Heart left ventricle (tissue), 16 donors: ENCODE measurements at regions not wholly inside any gene's neighbourhood (a gene's known extent, or its start where the extent isn't known, plus 50 kb on each side); places are given as distances from the start of the nearest gene placed in this dataset.
"Not testable (repeated sequence)": the region's sequence is repeated elsewhere in the genome, so short reads cannot be mapped to it uniquely, and the experiment has no call there.

Source experiments
- ATAC-seq, 4 donors: fragments of 200-7000 bp; cut with Tn5 transposase; one replicate each; pipeline ENCODE4 v1.9.1; 2020 to 2022; ENCODE audit warnings: moderate library complexity in 4 of 4, mild to moderate bottlenecking in 3 of 4, moderate number of reproducible peaks in 1 of 4
- DNase-seq, 5 donors: peaks; one replicate each; pipeline ENCODE4 v3.0.0-alpha.2; 2020
- H3K27ac ChIP-seq, 12 donors: fragments of 200-600 bp; sonication (generic) in 4 of 12; one replicate each; pipeline versions ENCODE4 v1.5.0 to v1.8.0; 2016 to 2022; ENCODE audit warnings: mild to moderate bottlenecking in 2 of 12
- H3K27me3 ChIP-seq, 9 donors: fragments of 200-600 bp; sonication (generic) in 2 of 9; one replicate each; pipeline versions ENCODE4 v1.5.1 to v1.8.0; 2016 to 2022; ENCODE audit warnings: mild to moderate bottlenecking in 3 of 9
- H3K36me3 ChIP-seq, 9 donors: fragments of 200-600 bp; sonication (generic) in 2 of 9; one replicate each; pipeline versions ENCODE4 v1.5.0 to v1.8.0; 2018 to 2022; ENCODE audit warnings: mild to moderate bottlenecking in 2 of 9
- H3K4me1 ChIP-seq, 12 donors: fragments of 200-600 bp; sonication (generic) in 4 of 12; one replicate each; pipeline versions ENCODE4 v1.5.0 to v1.8.0; 2016 to 2022; ENCODE audit warnings: mild to moderate bottlenecking in 3 of 12
- H3K4me3 ChIP-seq, 12 donors: fragments of 200-600 bp; sonication (generic) in 4 of 12; one replicate each; pipeline versions ENCODE4 v1.5.0 to v1.8.0; 2017 to 2022; ENCODE audit warnings: mild to moderate bottlenecking in 9 of 12, moderate library complexity in 4 of 12
- H3K9me3 ChIP-seq, 12 donors: fragments of 200-600 bp; sonication (generic) in 4 of 12; one replicate each; pipeline versions ENCODE4 v1.5.0 to v1.8.0; 2016 to 2022; ENCODE audit warnings: mild to moderate bottlenecking in 1 of 12
- CTCF ChIP-seq, 12 donors: fragments of 200-600 bp; sonication (generic) in 4 of 12; IDR thresholded peaks; one replicate each; pipeline versions ENCODE4 v1.5.0 to v1.8.0; 2018 to 2022; ENCODE audit warnings: antibody characterized with exemption in 12 of 12, mild to moderate bottlenecking in 5 of 12
- POLR2A ChIP-seq, 2 donors: fragments of 450-650 bp; IDR thresholded peaks; one replicate each; pipeline ENCODE4 v1.6.1; 2017; ENCODE audit warnings: antibody characterized with exemption in 2 of 2, mild to moderate bottlenecking in 2 of 2, moderate library complexity in 2 of 2
- WGBS, 4 donors: extraction: QIAGEN DNeasy Blood & Tissue Kit in 2 of 4; methylation state at CpG; one replicate each; pipeline versions ENCODE4 v1.1.5 to v1.1.7; 2013 to 2018; 5-methylcytosine and 5-hydroxymethylcytosine counted together
- intact Hi-C, 10 donors: fragments of 100-400 bp; cut with DNase I; formaldehyde crosslinking; loops; one replicate each; pipeline versions ENCODE4 v1.11.1 to v1.14.2; 2022
- donor health status: ischemic (EF 13 %, LVEDD 7.1; RV severe dilation, severe dysfunction).
- donor health status: healthy with polysubstance abuse.
- donor health status: DM: no; HTN: yes; CAD: no.
- donor health status: DM: no; HTN: no; CAD: no.
- donor health status: ischemic (EF 25% LVEDD 6.9; RV normal size, moderate dysfunction).
- donor health status: ischemic (EF 25% LVEDD 5.7; RV mildly dilated, moderate dysfunction).
- donor health status: healthy.
- donor health status: DM: yes; HTN: yes; CAD: no.
- donor health status: ischemic (EF 35%, LVEDD 5.7; RV mildly dilated, moderate dysfunction).
- donor health status: nonischemic (EF 11% LVEDD 7.7; RV severe dilation, severe dysfunction).
- donor health status: DM: yes; HTN: yes; CAD: no.
- donor health status: PGD.
- donor health status: ischemic (EF 29% LVEDD 5.4; RV normal size, mild dysfunction).
- donor health status: nonischemic (EF 23%, LVEDD 6.1; RV moderate dilation, normal function).

GRCh38 chr2:111610035-111610434 is 274.0 kb downstream of the ANAPC1 start:
- H3K27ac ChIP-seq, H3K36me3 ChIP-seq, H3K9me3 ChIP-seq, H3K4me1 ChIP-seq, intact Hi-C loops, H3K27me3 ChIP-seq, ATAC-seq, DNase-seq, H3K4me3 ChIP-seq: not testable (repeated sequence)
- WGBS, 4 donors = 47 to 85% (median 74%) methylated on average over 1 to 2 of the region's 2 CpGs

GRCh38 chr2:111616651-111617218 is 267.3 kb downstream of the ANAPC1 start:
- H3K27me3 ChIP-seq = no peaks in the 10 kb centered on the region
- no peak for ATAC-seq
- TF ChIP-seq POLR2A (IDR thresholded peaks at IDR 0.05) (no peak), CTCF (IDR thresholded peaks at IDR 0.05) (no peak)
- H3K27ac ChIP-seq = no peak overlapping the region
- intact Hi-C loops = no loop called here
- peak in 1 of 5 donors; percentile 49 for DNase-seq
- H3K4me3 ChIP-seq = no peak overlapping the region
- H3K4me1 ChIP-seq = peaks cover 0 to 26% (median 16%) of the 10 kb centered on the region in 12 donors
- H3K36me3 ChIP-seq = no peaks in the 10 kb centered on the region
- H3K9me3 ChIP-seq = no peaks in the 10 kb centered on the region
- 82 to 90% (median 86%) methylated on average over 6 to 8 of the region's 8 CpGs for WGBS, 4 donors

GRCh38 chr2:111617299-111618225 is 266.4 kb downstream of the ANAPC1 start:
- H3K4me3 ChIP-seq = no peak overlapping the region
- no peaks in the 10 kb centered on the region for H3K36me3 ChIP-seq
- H3K9me3 ChIP-seq = no peaks in the 10 kb centered on the region
- H3K27ac ChIP-seq = peak overlapping the region in 2 of 12 donors; percentile 34 to 72
- H3K27me3 ChIP-seq = no peaks in the 10 kb centered on the region
- intact Hi-C loops = no loop called here
- WGBS, 4 donors = 63 to 69% (median 66%) methylated on average over 6 to 9 of the region's 9 CpGs
- TF ChIP-seq POLR2A (IDR thresholded peaks at IDR 0.05) (no peak), CTCF (IDR thresholded peaks at IDR 0.05) (no peak)
- ATAC-seq = peak in 2 of 4 donors; percentile 24 to 45
- H3K4me1 ChIP-seq = peaks cover 0 to 26% (median 16%) of the 10 kb centered on the region in 12 donors
- DNase-seq = peak in 2 of 5 donors; percentile 28 to 29

- 60 to 85% (median 68%) methylated on average over 12 to 16 of the region's 16 CpGs for WGBS, 4 donors
- Histone ChIP-seq H3K4me3 (no peak overlapping the region), H3K4me1 (peaks cover 0 to 26% (median 16%) of the 10 kb centered on the region in 12 donors), H3K36me3 (no peaks in the 10 kb centered on the region), H3K27ac (peak overlapping the region in 5 of 12 donors; percentile 14 to 72 (median 29)), H3K9me3 (no peaks in the 10 kb centered on the region), H3K27me3 (no peaks in the 10 kb centered on the region)
- intact Hi-C loops = no loop called here
- ATAC-seq (peak in 3 of 4 donors; percentile 22 to 65 (median 33)), DNase-seq (peak; percentile 28 to 82 (median 63))
- no peak for TF ChIP-seq CTCF (IDR thresholded peaks at IDR 0.05)
- no peak for TF ChIP-seq POLR2A (IDR thresholded peaks at IDR 0.05)
Measured at GRCh38 chr2:111618226-111618977, 265.6 kb downstream of the ANAPC1 start.
